22Rv1 (cell line): ENCODE measurements at regions not wholly inside any gene's neighbourhood (a gene's known extent, or its start where the extent isn't known, plus 50 kb on each side); places are given as distances from the start of the nearest gene placed in this dataset.

Experiments
- ZFX ChIP-seq: fragments of 450-650 bp; IDR thresholded peaks from 2 replicates; pipeline ENCODE4 v1.6.1; 2017; ENCODE audit warnings: antibody characterized with exemption, borderline replicate concordance
- TF ChIP-seq, protein P1 (sequence below): fragments of 450-650 bp; IDR thresholded peaks from 2 replicates; pipeline ENCODE4 v1.5.1; 2017; ENCODE audit warnings: mild to moderate bottlenecking

GRCh38 chr20:48180618-48181017, 395.3 kb upstream of the SULF2 start:
- TF ChIP-seq, protein P1, sequence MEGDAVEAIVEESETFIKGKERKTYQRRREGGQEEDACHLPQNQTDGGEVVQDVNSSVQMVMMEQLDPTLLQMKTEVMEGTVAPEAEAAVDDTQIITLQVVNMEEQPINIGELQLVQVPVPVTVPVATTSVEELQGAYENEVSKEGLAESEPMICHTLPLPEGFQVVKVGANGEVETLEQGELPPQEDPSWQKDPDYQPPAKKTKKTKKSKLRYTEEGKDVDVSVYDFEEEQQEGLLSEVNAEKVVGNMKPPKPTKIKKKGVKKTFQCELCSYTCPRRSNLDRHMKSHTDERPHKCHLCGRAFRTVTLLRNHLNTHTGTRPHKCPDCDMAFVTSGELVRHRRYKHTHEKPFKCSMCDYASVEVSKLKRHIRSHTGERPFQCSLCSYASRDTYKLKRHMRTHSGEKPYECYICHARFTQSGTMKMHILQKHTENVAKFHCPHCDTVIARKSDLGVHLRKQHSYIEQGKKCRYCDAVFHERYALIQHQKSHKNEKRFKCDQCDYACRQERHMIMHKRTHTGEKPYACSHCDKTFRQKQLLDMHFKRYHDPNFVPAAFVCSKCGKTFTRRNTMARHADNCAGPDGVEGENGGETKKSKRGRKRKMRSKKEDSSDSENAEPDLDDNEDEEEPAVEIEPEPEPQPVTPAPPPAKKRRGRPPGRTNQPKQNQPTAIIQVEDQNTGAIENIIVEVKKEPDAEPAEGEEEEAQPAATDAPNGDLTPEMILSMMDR: no peak
- no peak for TF ChIP-seq ZFX
